Effector CD8-positive, alpha-beta T cell (primary cell): ENCODE measurements at regions not wholly inside any gene's neighbourhood (a gene's known extent, or its start where the extent isn't known, plus 50 kb on each side); places are given as distances from the start of the nearest gene placed in this dataset.
A peak's percentile ranks its signal among the peaks of the same experiment; 100 is the strongest.

Experiments used
- DNase-seq: peaks from one replicate; lab custom pipeline; 2025; lab: John Stamatoyannopoulos, UW

- DNase-seq = no peak
These were observed 110.5 kb upstream of the RFC3 start for GRCh38 chr13:33707449-33707848.

GRCh38 chr13:33710924-33711323, 107.0 kb upstream of the RFC3 start:
- no peak for DNase-seq

- DNase-seq = no peak
These were observed 106.5 kb upstream of the RFC3 start for GRCh38 chr13:33711436-33711835.

GRCh38 chr13:33717775-33718174, 100.2 kb upstream of the RFC3 start:
- no peak for DNase-seq

- DNase-seq = no peak
These were observed 96.2 kb upstream of the RFC3 start for GRCh38 chr13:33721724-33722123.

- no peak for DNase-seq
These were observed 95.6 kb upstream of the RFC3 start for GRCh38 chr13:33722216-33722915.

GRCh38 chr13:33723365-33723764, 94.6 kb upstream of the RFC3 start:
- DNase-seq = no peak

- peak; percentile 7 for DNase-seq
These were observed 94.0 kb upstream of the RFC3 start for GRCh38 chr13:33723772-33724435.

GRCh38 chr13:33725340-33725739, 92.6 kb upstream of the RFC3 start:
- no peak for DNase-seq

GRCh38 chr13:33727297-33728083, 90.5 kb upstream of the RFC3 start:
- DNase-seq = no peak

GRCh38 chr13:33728271-33729037, 89.5 kb upstream of the RFC3 start:
- DNase-seq = no peak

- no peak for DNase-seq
These were observed 87.8 kb upstream of the RFC3 start for GRCh38 chr13:33730147-33730546.

GRCh38 chr13:33730619-33731018, 87.3 kb upstream of the RFC3 start:
- DNase-seq = no peak

GRCh38 chr13:33735276-33735675, 82.7 kb upstream of the RFC3 start:
- DNase-seq = no peak

- DNase-seq = no peak
These were observed 78.7 kb upstream of the RFC3 start for GRCh38 chr13:33739254-33739653.

GRCh38 chr13:33740134-33740538, 77.8 kb upstream of the RFC3 start:
- DNase-seq = no peak

- no peak for DNase-seq
These were observed 75.6 kb upstream of the RFC3 start for GRCh38 chr13:33742321-33742720.

- DNase-seq = no peak
These were observed 74.2 kb upstream of the RFC3 start for GRCh38 chr13:33743438-33744368.

- no peak for DNase-seq
These were observed 73.2 kb upstream of the RFC3 start for GRCh38 chr13:33744589-33745369.
